GM21825 (cell line): ENCODE measurements at regions not wholly inside any gene's neighbourhood (a gene's known extent, or its start where the extent isn't known, plus 50 kb on each side); places are given as distances from the start of the nearest gene placed in this dataset.

Experiments
- ATAC-seq: cut with Tn5 transposase; IDR thresholded peaks from one replicate; pipeline ENCODE4 v1.9.1; 2021; ENCODE audit warnings: mild to moderate bottlenecking, moderate library complexity; ENCODE audit not compliant: unreplicated experiment

DNA sequence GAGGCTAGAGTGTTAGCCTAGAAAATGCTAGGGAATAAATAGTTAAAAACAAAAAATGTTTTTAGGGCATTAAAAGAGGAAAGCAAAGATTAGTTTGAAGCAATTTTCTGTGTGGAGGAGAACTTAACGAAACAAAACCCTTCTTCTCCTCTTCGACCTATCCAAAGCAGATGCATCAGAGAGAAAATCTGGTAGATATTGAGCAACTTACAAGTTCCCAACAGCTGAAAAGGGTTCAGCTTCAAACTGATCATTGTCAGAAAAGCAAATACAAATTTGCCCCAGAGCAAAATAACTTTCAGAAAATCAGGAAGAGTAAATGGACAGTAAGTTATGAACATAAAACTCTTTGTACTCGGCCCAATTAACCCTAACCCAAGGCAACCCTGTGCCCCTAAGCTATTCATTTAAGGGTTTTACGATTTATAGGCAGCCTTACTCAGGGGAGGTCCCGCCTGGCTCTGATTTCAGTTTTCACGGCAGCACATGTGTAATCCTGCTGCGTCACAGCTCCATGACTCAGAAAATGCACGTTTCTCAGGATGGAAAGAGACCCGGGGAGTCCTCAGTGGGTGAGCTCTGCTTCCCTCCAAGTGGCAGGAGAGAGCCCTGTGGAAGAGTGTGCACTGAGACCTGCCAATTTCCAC, 405.7 kb upstream of the SALL1 start:
- ATAC-seq: no peak

DNA sequence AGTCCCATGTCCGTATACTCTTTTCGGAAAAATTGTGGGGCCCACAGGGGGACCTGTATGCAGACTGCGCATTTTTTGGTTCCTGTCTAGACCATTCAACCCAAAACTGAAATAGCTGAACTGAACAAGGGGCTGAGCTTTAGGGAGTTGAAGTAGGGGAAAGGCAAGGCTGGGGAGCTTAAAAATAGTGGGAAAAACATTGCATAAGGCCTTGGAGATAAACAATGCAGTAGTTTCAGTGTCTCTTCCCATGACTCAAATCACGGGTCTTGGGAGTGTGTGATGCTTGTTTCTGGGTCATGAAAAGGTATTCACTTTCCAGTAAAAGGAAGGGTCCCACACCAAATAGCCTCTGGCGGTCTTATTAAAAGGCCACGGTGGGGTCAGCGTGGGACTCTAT, 402.8 kb upstream of the SALL1 start:
- ATAC-seq: no peak

- no peak for ATAC-seq
Observed at GRCh38 chr16:51553314-51553713, 402.2 kb upstream of the SALL1 start.

- no peak for ATAC-seq
Observed at GRCh38 chr16:51550800-51551347, 399.8 kb upstream of the SALL1 start.

- ATAC-seq: no peak
Observed at GRCh38 chr16:51549836-51550235, 398.8 kb upstream of the SALL1 start.

DNA sequence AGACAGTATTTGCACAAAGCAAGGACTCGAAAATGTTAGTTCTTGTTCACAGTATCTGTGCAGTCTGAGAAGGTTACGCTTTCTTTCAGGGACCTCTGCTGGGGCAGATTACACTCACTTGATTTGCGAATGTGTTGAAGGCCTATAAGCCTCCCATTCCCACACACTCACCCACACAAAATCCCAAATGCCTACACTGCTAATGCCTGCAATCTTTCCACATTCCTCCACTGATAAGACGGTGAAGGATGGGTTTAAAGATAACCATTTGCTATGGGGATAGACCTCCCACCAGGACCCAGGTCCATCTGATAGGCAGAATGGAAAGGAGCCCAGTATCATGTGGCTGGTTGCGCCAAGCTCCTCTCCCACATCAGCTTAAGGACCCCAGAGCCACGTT, 394.9 kb upstream of the SALL1 start:
- ATAC-seq: no peak

GRCh38 chr16:51544851-51545467, 393.9 kb upstream of the SALL1 start:
- no peak for ATAC-seq

DNA sequence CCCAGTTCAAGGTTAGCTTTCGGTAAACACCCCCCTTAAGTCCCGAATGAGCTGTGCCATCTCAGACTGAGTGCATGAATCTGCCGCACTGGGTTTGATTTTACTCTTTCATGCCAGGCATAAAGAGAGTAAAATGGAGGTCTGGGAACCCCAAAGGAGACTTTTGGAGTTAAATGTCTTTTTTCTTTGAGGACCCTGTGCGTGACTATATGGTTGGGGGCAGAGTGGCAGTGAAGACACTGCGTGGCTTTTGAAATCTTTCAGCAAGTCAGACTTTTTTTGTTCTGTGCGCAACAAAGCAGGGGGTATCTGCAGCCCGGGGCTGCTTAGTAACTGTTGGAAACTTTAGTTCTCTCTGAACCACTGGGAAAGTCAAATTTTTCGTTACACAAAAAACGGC, 392.9 kb upstream of the SALL1 start:
- no peak for ATAC-seq

DNA sequence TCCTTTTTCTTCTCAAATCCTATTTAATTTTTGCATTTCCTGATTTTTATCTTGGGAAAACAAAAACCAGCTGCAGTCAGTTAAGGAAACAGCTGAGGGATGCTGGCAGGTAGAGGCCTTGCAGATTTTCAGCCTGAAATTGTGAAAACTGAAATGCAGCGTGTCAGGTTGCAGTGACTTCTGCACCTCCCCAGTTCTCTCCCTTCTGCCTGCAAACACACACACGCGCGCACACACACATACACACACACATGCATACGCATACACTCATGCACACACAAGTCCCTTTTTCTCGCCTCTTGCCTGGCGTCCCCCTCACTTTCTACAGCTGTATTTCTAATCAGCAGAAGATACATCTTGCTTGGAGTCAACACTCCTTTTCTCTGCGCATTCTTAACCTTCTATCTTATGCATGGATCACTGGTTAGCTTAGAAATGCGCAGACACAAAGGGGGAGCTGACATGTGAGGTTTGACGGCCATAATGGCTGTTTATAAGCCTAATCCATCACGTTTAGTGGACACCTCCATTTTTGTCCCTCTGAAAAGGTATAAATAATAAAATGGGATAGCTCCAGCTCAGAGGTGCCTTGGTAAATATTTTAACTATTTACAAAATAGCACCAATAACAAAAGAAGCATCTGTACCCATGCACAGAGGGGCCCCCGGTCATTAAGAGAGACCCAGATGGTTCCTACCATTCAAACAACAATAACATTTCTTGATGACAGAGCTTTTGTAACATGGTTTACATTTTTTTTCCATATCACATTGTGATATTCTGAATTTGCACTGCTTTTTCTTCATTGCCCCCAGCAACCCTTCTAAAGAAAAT, 392.1 kb upstream of the SALL1 start:
- ATAC-seq: no peak

GRCh38 chr16:51540259-51540658, 389.2 kb upstream of the SALL1 start:
- no peak for ATAC-seq

- ATAC-seq: no peak
Observed at GRCh38 chr16:51538707-51539498, 387.8 kb upstream of the SALL1 start.

DNA sequence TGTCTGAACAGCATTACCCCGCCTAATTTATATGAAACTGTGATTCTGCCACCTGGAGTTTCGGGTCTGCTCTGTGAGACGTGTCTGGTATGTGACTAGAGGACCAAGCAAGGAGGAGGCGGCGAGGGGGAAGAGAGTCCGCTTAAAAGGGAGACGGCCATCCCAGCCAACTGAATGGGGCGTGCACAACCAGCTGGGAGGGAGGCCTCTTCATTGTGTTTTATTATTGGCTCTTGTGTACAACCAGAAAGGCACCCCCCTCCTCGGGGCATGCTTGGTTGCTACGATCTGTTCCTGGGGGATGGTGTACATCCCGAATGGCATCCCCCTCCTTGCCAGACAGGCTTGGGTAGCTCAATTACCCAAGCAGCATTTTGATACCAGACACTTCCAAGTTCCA, 384.5 kb upstream of the SALL1 start:
- ATAC-seq: no peak

- ATAC-seq: no peak
Observed at GRCh38 chr16:51532551-51532950, 381.5 kb upstream of the SALL1 start.

GRCh38 chr16:51531271-51531670, 380.2 kb upstream of the SALL1 start:
- ATAC-seq: no peak

DNA sequence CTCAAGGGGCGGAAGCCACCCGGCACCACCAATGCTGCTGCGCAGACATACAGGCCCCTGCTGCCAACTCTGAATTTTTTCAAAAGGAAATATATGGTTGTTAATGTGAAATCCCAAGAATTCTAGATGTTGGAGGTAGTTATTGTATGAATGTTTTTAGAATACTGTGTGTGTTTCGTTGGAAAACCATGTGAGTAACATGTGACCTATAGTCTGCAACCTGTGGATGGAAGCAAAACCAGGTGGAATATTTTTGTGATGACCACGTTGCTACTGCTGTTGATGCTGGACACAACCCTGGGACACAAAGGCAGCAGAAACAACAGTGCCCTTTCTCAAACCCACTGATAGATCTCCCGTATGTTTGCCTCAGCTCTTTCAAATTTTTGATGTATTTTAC, 376.3 kb upstream of the SALL1 start:
- ATAC-seq: no peak

GRCh38 chr16:51526621-51527020, 375.6 kb upstream of the SALL1 start:
- no peak for ATAC-seq

GRCh38 chr16:51524555-51525373, 373.7 kb upstream of the SALL1 start:
- no peak for ATAC-seq

DNA sequence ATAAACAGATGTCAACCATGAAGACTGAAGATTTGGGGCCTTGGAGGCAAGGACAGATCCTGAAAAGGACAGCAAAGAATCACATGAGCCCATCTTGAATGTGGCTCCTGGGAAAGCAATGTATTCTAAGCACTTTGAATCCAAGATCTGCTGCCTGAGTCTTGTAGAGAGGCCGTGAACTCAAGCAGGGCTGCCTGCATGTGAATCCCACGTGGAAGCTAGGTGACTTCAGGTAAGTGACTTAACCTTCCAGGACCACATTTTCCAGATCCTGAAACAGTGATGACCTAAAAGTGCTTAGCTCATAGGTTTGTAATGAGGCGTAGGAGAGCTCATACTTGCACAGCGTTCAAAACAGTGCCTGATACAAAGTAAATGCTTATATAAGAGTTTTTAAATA, 373.0 kb upstream of the SALL1 start:
- ATAC-seq: no peak

DNA sequence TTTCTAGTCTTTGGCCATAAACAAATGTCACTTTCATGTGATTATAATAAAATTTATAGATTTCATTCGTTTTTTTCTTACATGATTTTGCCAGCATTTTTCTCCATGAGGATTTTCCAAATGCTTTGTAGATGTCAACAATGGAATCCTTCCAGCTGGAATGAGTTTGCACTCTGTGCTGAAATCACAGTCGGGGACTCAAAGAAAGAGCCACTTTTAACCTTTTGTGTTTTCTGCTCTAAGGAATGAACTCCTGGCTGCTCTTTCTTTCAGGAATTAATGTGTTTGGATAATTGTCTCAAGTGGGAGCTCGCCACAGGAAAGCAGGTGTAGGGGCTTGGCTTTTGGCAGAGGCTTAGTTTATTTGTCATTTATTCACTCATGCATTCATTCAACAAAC, 372.3 kb upstream of the SALL1 start:
- no peak for ATAC-seq

DNA sequence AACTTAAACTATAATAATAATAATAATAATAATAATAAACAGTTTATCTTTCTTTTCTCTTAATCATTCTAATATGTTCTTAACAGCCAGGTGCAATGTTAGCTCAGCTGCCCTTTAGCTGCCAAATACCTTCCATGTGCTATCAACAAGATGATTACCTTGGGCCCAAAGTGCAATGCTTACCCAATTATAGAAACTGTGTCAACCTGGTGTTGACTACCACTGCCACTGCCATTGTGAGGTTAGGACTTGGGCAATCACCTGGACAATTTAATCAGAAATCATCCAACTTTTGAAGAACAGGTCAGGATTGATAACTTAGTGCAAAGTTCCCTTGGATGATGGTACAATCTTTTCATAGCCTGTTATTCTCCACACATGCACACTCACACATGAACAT, 371.8 kb upstream of the SALL1 start:
- ATAC-seq: no peak
